ENCODE measurements at regions not wholly inside any gene's neighbourhood (a gene's known extent, or its start where the extent isn't known, plus 50 kb on each side); places are given as distances from the start of the nearest gene placed in this dataset.

GRCh38 chr11:121887976-121888557 is 227.9 kb downstream of the BLID start:
- TF ChIP-seq CTCF (IDR thresholded peaks at IDR 0.05) (no peak), POLR2AphosphoS5 (IDR thresholded peaks at IDR 0.05) (no peak), POLR2A (IDR thresholded peaks at IDR 0.05) (no peak)
